ENCODE measurements at regions not wholly inside any gene's neighbourhood (a gene's known extent, or its start where the extent isn't known, plus 50 kb on each side); places are given as distances from the start of the nearest gene placed in this dataset.

DNA sequence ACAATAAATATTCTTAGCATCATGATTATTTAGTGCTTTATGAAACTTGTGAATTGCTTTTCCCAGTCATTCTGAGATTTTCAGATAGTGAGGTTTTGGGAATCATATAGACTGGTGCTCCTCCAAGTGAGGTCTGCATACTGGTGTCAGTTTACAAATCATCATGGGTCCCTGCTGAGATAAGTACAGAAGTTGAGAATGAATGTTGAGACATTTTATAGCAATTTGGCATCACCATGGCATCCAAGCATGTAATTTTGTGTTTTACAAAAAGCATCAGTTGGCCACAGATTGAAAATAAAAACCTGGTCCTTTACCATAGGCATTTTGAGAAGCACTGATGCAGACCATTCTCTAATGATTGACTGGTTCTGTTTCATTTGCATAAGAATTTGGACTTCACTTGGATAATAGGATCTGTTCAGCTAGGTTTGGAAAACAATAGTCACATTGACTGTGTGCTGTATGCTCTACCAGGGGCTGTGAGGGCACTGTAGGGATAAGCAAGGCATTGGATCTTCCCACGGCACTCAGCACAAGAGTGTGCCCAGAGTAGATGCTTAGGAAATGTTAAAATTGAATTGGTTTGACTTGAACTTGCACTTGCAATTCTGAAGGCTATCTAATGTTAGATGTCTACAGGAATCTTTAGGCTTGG, 79.0 kb upstream of the JUN start:
- DNase-seq (ENCODE audit: low read depth in 1 of 2, low spot score in 1 of 2), result no peak

- no peak for DNase-seq (ENCODE audit: low read depth in 1 of 2, low spot score in 1 of 2)
Observed at GRCh38 chr1:58864654-58865053, 80.8 kb upstream of the JUN start.

GRCh38 chr1:58866578-58866977, 82.7 kb upstream of the JUN start:
- no peak for DNase-seq (ENCODE audit: low read depth in 1 of 2, low spot score in 1 of 2)

GRCh38 chr1:58869638-58870297, 85.9 kb upstream of the JUN start:
- DNase-seq (ENCODE audit: low read depth in 1 of 2, low spot score in 1 of 2), result no peak

DNA sequence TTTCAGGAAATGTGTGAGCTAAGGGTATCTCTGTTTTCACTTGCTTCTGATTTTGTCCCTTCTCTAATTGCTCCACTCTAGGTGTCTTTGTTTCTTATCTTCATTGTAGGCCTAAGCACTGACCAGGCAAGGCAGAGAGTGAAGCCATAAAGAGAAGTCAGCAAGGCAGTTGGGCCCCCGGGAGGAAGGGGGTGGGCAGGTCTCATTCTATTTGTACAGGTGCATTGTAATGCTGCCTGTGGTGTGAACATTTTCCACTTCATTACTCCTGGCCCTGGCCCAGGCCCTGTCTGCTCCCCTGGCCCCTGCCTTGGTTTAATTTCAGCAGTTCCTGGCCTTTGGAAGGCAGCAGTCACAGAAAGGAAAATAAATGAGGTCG, 86.4 kb upstream of the JUN start:
- no peak for DNase-seq (ENCODE audit: low read depth in 1 of 2, low spot score in 1 of 2)

DNA sequence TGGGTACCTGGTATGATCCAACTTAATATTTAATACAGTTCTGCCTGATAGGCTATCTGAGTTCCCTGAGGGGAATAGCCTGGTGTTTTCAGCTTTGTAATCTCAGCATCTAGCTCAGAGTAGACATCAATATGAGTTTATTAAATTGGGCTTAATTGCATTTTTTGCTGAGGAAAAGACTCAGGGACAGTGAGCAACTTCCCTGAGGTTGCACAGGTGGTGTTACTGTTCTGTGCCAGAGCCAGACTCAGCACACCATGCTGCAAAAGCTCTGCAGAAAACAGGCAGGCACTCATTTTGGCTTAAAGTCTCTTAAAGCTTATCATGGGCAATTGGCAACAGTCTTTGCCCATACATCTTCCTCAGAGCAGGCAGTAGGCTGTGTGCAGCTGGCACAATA, 90.5 kb upstream of the JUN start:
- DNase-seq (ENCODE audit: low read depth in 1 of 2, low spot score in 1 of 2), result no peak

GRCh38 chr1:58874757-58875755, 91.2 kb upstream of the JUN start:
- no peak for DNase-seq (ENCODE audit: low read depth in 1 of 2, low spot score in 1 of 2)

DNA sequence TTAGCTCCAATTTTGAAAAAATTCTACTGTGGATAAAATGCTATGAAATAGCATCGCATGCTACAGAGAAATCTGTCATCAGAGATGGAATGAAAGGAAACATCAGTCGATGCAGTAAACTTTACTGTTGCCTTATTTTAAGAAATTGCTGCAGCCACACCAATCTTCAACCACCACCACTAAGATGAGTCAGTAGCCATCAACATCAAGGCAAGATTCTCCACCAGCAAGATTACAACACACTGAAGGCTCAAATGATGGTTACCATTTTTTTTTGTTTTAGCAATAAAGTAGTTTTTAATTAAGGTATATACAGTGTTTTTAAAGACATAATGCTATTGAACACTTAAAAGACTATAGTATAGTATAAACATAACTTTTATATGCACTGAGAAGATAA, 95.6 kb upstream of the JUN start:
- DNase-seq (ENCODE audit: low read depth in 1 of 2, low spot score in 1 of 2), result no peak

DNA sequence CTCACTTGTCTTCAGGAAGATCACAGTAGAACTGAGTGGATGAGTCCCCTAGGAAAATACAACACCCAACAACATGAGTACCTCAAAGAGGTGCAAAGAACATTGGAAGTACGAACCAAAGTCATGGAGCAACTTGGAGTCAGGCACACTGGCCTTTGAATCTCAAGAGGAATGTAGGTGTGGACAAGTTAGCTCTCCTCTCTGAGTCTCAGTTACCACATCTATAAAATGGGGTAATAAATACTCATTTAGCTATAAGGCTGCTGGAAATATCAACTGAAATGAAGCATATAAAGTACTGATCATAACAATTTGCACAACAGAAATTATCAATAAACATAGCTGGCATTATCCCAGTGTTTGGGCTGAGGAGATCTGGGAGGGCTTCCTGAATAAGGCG, 96.7 kb upstream of the JUN start:
- no peak for DNase-seq (ENCODE audit: low read depth in 1 of 2, low spot score in 1 of 2)

- DNase-seq (ENCODE audit: low read depth in 1 of 2, low spot score in 1 of 2), result no peak
Observed at GRCh38 chr1:58881471-58881994, 97.7 kb upstream of the JUN start.

DNA sequence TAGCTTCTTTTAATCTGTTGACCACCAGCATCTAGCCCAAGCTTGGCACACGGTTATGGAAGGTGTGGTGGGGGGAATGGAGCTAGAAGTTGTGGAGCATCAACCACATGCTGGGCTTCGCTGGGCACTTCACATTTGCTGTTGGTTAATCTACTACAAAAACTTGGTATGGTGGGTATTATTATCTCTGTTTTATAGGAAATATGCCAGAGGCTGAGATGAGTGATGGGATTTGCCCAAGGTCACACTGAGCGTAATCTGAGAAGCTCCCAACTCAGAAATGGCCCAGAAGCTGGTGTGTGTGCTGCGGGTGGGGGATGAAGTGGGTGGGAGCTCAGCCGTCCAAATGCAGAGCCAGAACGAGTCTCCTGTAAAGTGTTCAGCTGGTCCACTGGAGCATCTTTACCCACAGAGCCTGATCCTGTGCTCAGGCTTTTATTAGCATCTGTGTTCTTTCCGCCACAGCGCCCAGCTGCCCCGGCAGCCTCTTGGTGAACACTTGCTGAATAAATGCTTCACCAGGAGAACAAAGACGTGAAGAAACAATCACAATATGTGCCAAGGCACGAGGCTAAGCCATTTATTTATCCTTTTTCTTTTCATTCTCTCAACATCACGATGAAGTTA, 98.6 kb upstream of the JUN start:
- DNase-seq (ENCODE audit: low read depth in 1 of 2, low spot score in 1 of 2), result no peak

GRCh38 chr1:58883037-58883887, 99.4 kb upstream of the JUN start:
- DNase-seq (ENCODE audit: low read depth in 1 of 2, low spot score in 1 of 2), result no peak

DNA sequence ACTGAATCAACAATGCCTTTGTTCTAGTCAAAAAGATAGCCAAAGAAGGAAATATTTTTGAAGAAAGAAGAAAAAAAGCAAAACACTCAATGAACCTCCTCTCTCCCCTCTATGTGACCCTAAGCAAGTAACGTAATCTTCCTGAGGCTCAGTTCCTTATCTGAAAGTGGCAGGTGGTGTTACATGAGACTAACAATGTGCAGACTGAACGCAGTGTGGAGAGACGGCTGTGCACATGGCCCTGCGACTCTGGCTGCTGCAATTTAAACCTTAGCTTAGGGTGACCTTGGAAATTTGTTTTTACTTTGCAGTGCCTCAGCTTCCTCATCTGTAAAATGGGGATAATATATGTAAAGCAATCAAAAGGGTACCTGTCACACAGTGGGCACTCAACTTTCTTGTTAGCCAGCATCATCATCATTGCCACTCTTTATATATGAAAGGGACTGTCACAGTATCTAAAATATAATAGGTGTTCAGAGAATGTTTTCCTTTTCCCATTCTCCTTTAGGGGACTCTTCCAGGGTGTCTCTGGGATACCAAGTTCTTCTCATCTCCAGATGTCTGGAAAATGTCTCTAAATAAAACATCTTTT, 100.1 kb upstream of the JUN start:
- no peak for DNase-seq (ENCODE audit: low read depth in 1 of 2, low spot score in 1 of 2)

GRCh38 chr1:58884706-58885661, 101.1 kb upstream of the JUN start:
- no peak for DNase-seq (ENCODE audit: low read depth in 1 of 2, low spot score in 1 of 2)

DNA sequence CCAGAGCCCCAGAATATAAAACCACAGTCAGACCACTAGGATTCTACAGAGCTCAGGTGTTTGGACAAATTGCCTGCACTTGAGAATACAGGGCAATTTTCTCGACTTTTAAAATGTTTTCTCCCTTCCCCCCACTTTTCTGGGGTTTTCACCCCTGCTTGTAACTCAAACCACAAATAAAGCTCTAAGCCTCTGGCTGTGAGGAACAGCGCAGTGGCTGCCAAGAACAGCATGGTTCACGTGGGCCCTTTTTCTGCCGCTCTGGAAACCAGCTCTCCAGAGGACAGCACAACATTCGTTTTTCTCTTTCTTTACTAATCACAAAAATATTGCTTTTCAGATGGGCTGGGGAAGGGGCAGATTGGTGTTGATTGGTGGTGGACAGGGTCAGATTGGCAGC, 102.2 kb upstream of the JUN start:
- DNase-seq (ENCODE audit: low read depth in 1 of 2, low spot score in 1 of 2), result no peak

GRCh38 chr1:58886611-58887010, 102.8 kb upstream of the JUN start:
- no peak for DNase-seq (ENCODE audit: low read depth in 1 of 2, low spot score in 1 of 2)

- DNase-seq (ENCODE audit: low read depth in 1 of 2, low spot score in 1 of 2), result no peak
Observed at GRCh38 chr1:58887059-58887458, 103.2 kb upstream of the JUN start.

DNA sequence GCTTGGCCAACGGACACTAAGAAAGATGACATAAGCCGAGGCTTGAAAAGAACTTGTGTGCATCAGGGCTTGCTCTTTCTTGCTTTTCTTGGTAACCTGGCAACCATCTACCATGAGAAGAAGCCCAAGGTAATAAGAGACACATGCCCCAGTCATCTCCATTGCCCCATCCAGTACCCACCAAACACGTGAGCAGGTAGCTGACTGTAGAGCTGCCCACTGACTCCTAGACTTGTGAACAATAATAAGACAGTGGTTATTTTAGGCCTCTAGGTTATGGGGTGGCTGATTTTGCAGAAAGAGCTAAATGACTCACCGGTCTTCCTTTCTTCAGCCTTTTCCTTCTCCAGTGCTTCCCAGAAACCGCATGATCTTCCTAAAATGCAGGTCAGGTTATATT, 105.0 kb upstream of the JUN start:
- no peak for DNase-seq (ENCODE audit: low read depth in 1 of 2, low spot score in 1 of 2)

DNA sequence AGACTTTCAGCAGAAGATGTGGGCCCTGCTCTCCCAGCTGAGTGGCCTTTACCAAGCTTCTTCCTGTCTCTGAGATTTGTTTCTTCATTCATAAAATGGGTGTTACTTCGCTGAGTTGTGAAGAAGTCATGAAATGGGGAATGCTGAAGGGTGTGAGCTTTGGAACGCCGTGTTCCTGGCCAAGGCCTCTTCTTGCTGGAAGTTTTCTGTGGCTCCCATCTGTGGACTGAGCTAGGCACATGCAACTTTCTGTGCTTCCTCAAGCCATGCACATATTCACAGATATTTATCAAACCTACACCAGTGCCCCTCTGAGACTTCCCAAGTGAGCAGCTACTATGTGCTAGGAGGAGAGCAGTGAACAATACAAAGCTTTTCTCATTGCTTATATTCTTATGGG, 106.3 kb upstream of the JUN start:
- DNase-seq (ENCODE audit: low read depth in 1 of 2, low spot score in 1 of 2), result no peak

Measured in stimulated activated CD4-positive, alpha-beta T cell treated with anti-CD3 and anti-CD28 coated beads, Interleukin-15, amount 100 ng/mL, for 1 hour (primary cell).